ENCODE measurements at regions not wholly inside any gene's neighbourhood (a gene's known extent, or its start where the extent isn't known, plus 50 kb on each side); places are given as distances from the start of the nearest gene placed in this dataset.

DNA sequence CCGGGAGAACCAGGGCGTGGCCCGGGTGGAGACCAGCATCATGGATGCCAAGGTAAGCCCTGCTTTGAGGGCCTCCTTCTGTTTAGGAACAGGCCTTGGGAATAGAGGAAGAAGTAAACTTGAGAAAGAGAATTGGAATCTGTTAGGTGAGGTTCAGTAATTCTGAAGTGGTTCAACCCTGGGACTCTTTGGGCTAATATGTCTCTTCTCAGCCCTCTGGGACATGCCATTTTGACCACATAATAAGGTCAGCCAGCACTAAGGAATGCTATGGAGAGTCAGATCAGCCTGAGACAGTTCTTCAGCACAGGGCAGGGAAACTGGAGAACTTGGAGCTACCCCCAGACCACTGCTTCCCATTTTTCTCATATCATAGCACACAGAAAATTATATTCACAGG is 63.3 kb upstream of the PRPS1 start:
- no peak for TF ChIP-seq YY1 (IDR thresholded peaks at IDR 0.05; ENCODE audit: insufficient read depth, insufficient read length)
- no peak for TF ChIP-seq ZNF274 (IDR thresholded peaks at IDR 0.05; ENCODE audit: low read depth, low read length)

All from NT2/D1 (cell line).